Brain microvascular endothelial cell (primary cell): ENCODE measurements at regions not wholly inside any gene's neighbourhood (a gene's known extent, or its start where the extent isn't known, plus 50 kb on each side); places are given as distances from the start of the nearest gene placed in this dataset.

Experiments
- DNase-seq: peaks from one replicate; pipeline ENCODE4 v3.0.0-alpha.2; 2020
- H3K27ac ChIP-seq: fragments of 250-450 bp; sonication (Bioruptor Pico); 2 replicates; pipeline ENCODE4 v1.5.1; 2020; ENCODE audit warnings: mild to moderate bottlenecking, moderate library complexity
- H3K27me3 ChIP-seq: fragments of 250-450 bp; sonication (Bioruptor Pico); replicated peaks from 2 replicates; pipeline ENCODE4 v1.5.1; 2020; ENCODE audit warnings: mild to moderate bottlenecking
- H3K36me3 ChIP-seq: fragments of 250-450 bp; sonication (Bioruptor Pico); replicated peaks from 2 replicates; pipeline ENCODE4 v1.5.1; 2020; ENCODE audit warnings: mild to moderate bottlenecking
- H3K4me3 ChIP-seq: 2 replicates; pipeline ENCODE4 v1.5.1; 2011; ENCODE audit warnings: low read depth, mild to moderate bottlenecking, control low read depth, low read length, moderate library complexity
- CTCF ChIP-seq: IDR thresholded peaks from 2 replicates; pipeline ENCODE4 v1.5.1; 2011; ENCODE audit warnings: low read depth, mild to moderate bottlenecking, moderate library complexity, low read length, control low read depth, inconsistent platforms; ENCODE audit errors: missing control alignments
- in situ Hi-C: cut with HindIII; loops from 2 replicates; pipeline ENCODE4 v1.10.0; 2017; ENCODE audit warnings: low sequenced_read_pairs, low pct_ligation_motif_present

- Histone ChIP-seq H3K27ac (no peak overlapping the region), H3K27me3 (peaks cover 10% of the 10 kb centered on the region), H3K4me3 (no peak overlapping the region), H3K36me3 (no peaks in the 10 kb centered on the region)
- DNase-seq = no peak
- in situ Hi-C loops = no loop called here
- TF ChIP-seq CTCF = no peak
Measured at GRCh38 chr9:38131729-38132128, 62.7 kb upstream of the SHB start.

- Histone ChIP-seq H3K4me3 (no peak overlapping the region), H3K27ac (no peak overlapping the region), H3K27me3 (peaks cover 8% of the 10 kb centered on the region), H3K36me3 (no peaks in the 10 kb centered on the region)
- in situ Hi-C loops = no loop called here
- TF ChIP-seq CTCF = no peak
- no peak for DNase-seq
Measured at GRCh38 chr9:38130724-38131123, 61.7 kb upstream of the SHB start.

GRCh38 chr9:38129366-38129765 is 60.3 kb upstream of the SHB start:
- H3K27me3 ChIP-seq = peaks cover 4% of the 10 kb centered on the region
- no peaks in the 10 kb centered on the region for H3K36me3 ChIP-seq
- H3K27ac ChIP-seq = no peak overlapping the region
- H3K4me3 ChIP-seq = no peak overlapping the region
- TF ChIP-seq CTCF = no peak
- no peak for DNase-seq
- in situ Hi-C loops = no loop called here

- no peaks in the 10 kb centered on the region for H3K36me3 ChIP-seq
- DNase-seq = no peak
- in situ Hi-C loops = no loop called here
- H3K4me3 ChIP-seq = no peak overlapping the region
- TF ChIP-seq CTCF = no peak
- H3K27ac ChIP-seq = no peak overlapping the region
- H3K27me3 ChIP-seq = peaks cover 4% of the 10 kb centered on the region
Measured at GRCh38 chr9:38128752-38129270, 59.8 kb upstream of the SHB start.

GRCh38 chr9:38127271-38127839 is 58.3 kb upstream of the SHB start:
- in situ Hi-C loops = no loop called here
- no peak for DNase-seq
- peaks cover 2% of the 10 kb centered on the region for H3K27me3 ChIP-seq

More at GRCh38 chr9:38127271-38127839, 58.3 kb upstream of the SHB start:
- Histone ChIP-seq H3K4me3 (no peak overlapping the region), H3K36me3 (no peaks in the 10 kb centered on the region), H3K27ac (no peak overlapping the region)
- no peak for TF ChIP-seq CTCF
